HG02763 (cell line): ENCODE measurements at regions not wholly inside any gene's neighbourhood (a gene's known extent, or its start where the extent isn't known, plus 50 kb on each side); places are given as distances from the start of the nearest gene placed in this dataset.

Experiments used
- ATAC-seq: cut with Tn5 transposase; IDR thresholded peaks from one replicate; pipeline ENCODE4 v1.9.1; 2021; ENCODE audit warnings: mild to moderate bottlenecking, moderate library complexity; ENCODE audit not compliant: unreplicated experiment

DNA sequence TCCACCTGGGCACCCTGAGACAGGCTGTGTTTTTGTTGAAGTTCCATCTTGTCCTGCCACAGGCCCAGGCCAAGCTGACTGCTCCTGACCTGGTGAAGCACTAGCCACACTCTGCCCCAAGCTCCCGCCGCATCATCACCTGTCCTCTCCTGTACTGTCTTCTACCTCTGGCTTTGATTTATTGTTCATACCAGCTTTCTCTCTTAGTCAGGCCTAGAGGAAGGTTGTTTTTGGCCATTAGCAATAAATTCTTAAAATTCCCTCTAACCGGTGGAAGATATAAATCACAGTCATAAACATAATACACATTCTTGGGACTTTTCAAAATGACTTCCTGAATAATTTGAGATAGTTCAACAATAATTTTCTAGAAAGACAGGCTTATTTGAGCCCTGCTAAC is 169.4 kb downstream of the DAD1 start:
- no peak for ATAC-seq

GRCh38 chr14:22418631-22419030 is 170.4 kb downstream of the DAD1 start:
- no peak for ATAC-seq

GRCh38 chr14:22417914-22418313 is 171.1 kb downstream of the DAD1 start:
- no peak for ATAC-seq

- ATAC-seq: no peak
Observed at GRCh38 chr14:22416193-22416592, 172.8 kb downstream of the DAD1 start.

DNA sequence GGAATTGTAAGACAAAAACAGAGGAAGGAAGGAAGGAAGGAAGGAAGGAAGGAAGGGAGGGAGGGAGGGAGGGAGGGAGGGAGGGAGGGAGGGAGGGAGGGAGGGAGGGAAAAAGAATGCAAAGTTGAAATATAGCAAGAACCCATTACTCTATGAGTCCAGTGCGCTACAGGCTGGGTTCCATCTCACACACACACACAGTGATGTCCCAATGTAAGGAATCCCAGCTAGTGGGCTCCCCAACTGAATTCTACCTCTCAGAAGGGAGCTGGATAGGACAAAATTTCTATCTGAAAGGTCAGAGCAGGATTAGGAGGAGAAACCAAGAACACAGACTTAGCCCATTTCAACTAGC is 173.4 kb downstream of the DAD1 start:
- ATAC-seq: no peak

- ATAC-seq: no peak
Observed at GRCh38 chr14:22414876-22415604, 174.0 kb downstream of the DAD1 start.

GRCh38 chr14:22412926-22413411 is 176.1 kb downstream of the DAD1 start:
- ATAC-seq: no peak

DNA sequence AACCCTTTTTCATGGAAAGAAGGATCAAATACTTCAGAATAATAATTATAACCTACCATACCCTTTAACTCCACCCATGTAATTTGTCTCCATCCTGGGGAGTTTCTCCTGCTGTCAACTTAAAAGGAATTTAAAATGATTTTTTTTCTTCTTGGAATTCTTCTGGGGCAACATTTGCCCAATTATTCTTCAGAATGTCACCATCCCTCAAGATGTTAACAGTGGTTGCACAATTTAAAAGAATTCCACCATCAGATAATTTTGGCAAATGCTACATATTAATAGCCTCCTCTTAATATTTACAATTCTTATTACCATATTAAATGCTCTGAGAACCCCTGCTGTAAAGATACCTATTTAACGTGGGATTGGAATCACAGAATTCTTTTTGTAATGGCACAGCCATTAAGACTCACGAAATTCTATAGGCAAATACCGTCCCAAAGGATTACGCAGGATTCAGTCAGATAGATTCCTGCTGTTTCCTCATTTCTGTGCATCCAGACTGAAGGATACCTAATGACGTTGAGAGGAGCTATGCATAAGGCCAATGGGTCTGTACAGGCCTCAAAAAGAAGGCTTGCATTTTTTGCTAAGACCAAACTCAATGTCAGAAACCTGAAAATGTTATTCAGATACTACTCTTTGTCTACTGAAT is 177.5 kb downstream of the DAD1 start:
- no peak for ATAC-seq

- no peak for ATAC-seq
Observed at GRCh38 chr14:22410497-22410896, 178.5 kb downstream of the DAD1 start.

- ATAC-seq: no peak
Observed at GRCh38 chr14:22409006-22409405, 180.0 kb downstream of the DAD1 start.

- no peak for ATAC-seq
Observed at GRCh38 chr14:22408547-22408946, 180.5 kb downstream of the DAD1 start.

DNA sequence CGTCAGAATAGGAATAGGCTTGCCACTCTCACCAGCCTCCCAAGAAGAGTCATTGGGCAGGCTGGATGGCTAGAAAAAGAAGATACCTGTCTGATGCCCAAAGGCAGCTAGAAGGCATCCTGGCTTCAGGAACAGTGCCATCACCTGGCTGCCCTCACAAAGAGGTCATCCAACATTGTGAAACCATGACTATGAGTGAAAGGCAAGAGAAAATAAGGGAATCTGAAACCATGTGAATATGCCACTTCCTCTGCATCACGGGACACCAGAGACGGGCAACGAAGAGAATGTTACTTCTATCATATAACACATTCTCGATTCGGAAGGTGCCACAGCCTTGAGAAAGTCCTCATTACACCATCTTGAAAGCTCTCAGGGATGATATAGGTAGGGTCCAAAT is 182.0 kb downstream of the DAD1 start:
- ATAC-seq: no peak

DNA sequence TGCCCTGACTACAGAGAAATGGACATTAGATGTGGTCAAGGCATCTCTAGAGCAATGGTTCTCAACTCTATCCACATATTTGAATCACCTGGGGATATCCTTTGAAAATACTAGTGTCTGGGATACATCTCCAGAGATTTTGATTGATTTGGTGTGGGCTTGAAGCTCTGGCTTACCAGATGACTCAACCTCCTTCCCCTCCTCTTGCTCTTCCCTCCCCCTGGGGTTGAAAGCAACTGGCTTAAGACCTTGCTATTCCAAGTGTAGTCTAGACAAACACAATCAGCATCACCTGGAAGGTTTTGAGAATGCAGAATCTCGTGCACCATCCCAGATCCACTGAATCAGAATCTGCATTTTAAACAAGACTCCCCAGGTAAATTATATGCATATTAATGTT is 183.8 kb downstream of the DAD1 start:
- no peak for ATAC-seq

DNA sequence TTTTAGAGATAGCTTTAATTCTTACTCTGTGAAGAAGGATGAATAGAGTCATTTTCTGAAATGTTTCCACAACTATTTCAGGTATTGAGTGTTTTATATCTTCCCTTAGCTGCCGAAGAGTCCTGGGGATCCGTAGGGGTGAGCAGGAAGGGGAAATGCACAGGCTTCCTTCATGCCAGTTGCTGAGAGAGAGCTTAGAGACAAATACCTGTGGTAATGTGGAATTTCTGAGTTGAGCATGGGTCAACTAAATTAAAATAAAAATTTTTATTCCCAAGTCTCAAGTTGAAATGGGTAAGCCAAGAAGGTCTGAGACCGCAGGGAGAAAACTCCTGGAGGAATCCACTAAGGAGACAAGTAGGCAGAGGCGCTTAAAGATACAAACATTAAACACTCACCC is 185.7 kb downstream of the DAD1 start:
- ATAC-seq: no peak

GRCh38 chr14:22400655-22401259 is 188.3 kb downstream of the DAD1 start:
- no peak for ATAC-seq

- ATAC-seq: no peak
Observed at GRCh38 chr14:22399776-22400175, 189.2 kb downstream of the DAD1 start.

GRCh38 chr14:22397221-22397737 is 191.7 kb downstream of the DAD1 start:
- no peak for ATAC-seq

DNA sequence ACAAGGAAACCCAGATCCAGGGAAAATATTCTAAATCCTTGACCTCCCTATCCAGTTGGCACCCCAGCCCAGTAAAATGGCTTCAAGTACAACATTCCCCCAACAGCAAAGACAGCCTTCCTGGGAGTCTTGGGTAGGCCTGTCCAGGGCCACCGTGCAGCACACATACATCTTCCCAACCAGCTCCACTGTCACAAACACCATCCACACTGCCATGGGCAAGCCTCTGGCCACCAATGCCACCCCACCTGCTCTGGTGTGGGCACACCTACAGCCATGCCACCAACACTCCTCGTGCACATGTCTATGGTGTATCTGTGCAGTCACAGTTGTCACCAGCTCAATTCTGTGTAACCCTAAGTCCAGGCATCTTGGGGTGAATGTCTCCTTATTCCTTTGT is 193.2 kb downstream of the DAD1 start:
- no peak for ATAC-seq

DNA sequence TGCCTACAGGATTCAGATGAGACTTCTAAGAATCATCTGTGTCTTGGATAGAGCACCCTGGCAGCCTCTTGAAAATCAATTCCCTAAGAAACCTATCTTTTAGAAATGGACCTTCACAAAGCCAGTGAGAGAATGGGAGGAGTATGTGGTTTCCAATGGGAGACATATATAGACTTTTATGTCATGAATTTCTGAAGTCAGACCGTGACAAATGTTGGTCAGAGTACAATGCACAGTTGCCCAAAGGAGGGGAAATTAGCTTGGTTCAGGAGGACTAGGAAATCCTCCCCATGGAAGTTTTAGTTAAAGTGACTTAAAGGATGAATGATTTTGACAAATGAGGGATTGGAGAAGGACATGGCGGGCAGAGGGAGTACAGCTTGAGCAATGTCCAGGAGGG is 194.4 kb downstream of the DAD1 start:
- ATAC-seq: no peak

GRCh38 chr14:22393796-22394195 is 195.2 kb downstream of the DAD1 start:
- no peak for ATAC-seq

- ATAC-seq: no peak
Observed at GRCh38 chr14:22391908-22392565, 197.0 kb downstream of the DAD1 start.
